Neural cell (in vitro differentiated cells): ENCODE measurements at regions not wholly inside any gene's neighbourhood (a gene's known extent, or its start where the extent isn't known, plus 50 kb on each side); places are given as distances from the start of the nearest gene placed in this dataset.

Experiments
- CTCF ChIP-seq: fragments of 450-650 bp; IDR thresholded peaks from 2 replicates; pipeline ENCODE4 v1.5.1; 2014; ENCODE audit warnings: antibody characterized with exemption, mild to moderate bottlenecking, moderate library complexity; ENCODE audit not compliant: poor library complexity, severe bottlenecking
- EP300 ChIP-seq: fragments of 450-650 bp; conservative IDR thresholded peaks from 2 replicates; pipeline ENCODE4 v1.6.1; 2014; ENCODE audit warnings: antibody characterized with exemption, mild to moderate bottlenecking, moderate library complexity; ENCODE audit not compliant: poor library complexity, severe bottlenecking
- EZH2 ChIP-seq: fragments of 200-600, 300-800 bp; shearing (Covaris generic), sonication (generic); IDR thresholded peaks from 2 replicates; pipeline ENCODE4 v1.6.1; 2014; ENCODE audit warnings: antibody characterized with exemption, low read length, borderline replicate concordance, mild to moderate bottlenecking; ENCODE audit not compliant: insufficient read depth, poor library complexity, severe bottlenecking
- MXI1 ChIP-seq: fragments of 450-650 bp; conservative IDR thresholded peaks from 2 replicates; pipeline ENCODE4 v1.6.1; 2014; ENCODE audit warnings: antibody characterized with exemption, mild to moderate bottlenecking; ENCODE audit not compliant: poor library complexity, severe bottlenecking
- POLR2AphosphoS5 ChIP-seq: IDR thresholded peaks from 2 replicates; pipeline ENCODE4 v1.6.1; 2012
- RAD21 ChIP-seq: fragments of 450-650 bp; conservative IDR thresholded peaks from 2 replicates; pipeline ENCODE4 v1.6.1; 2014; ENCODE audit warnings: antibody characterized with exemption, mild to moderate bottlenecking, moderate library complexity
- REST ChIP-seq: IDR thresholded peaks from 2 replicates; pipeline ENCODE4 v1.6.1; 2012; ENCODE audit warnings: borderline replicate concordance
- SMC3 ChIP-seq: fragments of 450-650 bp; conservative IDR thresholded peaks from 2 replicates; pipeline ENCODE4 v1.6.1; 2014; ENCODE audit warnings: antibody characterized with exemption, mild to moderate bottlenecking, moderate library complexity; ENCODE audit not compliant: poor library complexity
- TAF1 ChIP-seq: IDR thresholded peaks from 2 replicates; pipeline ENCODE4 v1.6.1; 2012; ENCODE audit warnings: low read depth

GRCh38 chr2:22079583-22079982 lies 955.8 kb downstream of the TDRD15 start:
- TF ChIP-seq CTCF = no peak
- TF ChIP-seq TAF1 = no peak
- peak; percentile 59 for TF ChIP-seq EP300
- TF ChIP-seq POLR2AphosphoS5 = no peak
- TF ChIP-seq EZH2 = no peak
- no peak for TF ChIP-seq MXI1
- TF ChIP-seq RAD21 = no peak
- TF ChIP-seq REST = no peak
- TF ChIP-seq SMC3 = no peak
